DMS53 (cell line): ENCODE measurements at regions not wholly inside any gene's neighbourhood (a gene's known extent, or its start where the extent isn't known, plus 50 kb on each side); places are given as distances from the start of the nearest gene placed in this dataset.

Experiments
- DNase-seq: peaks from one replicate; lab custom pipeline; 2025; lab: John Stamatoyannopoulos, UW

DNA sequence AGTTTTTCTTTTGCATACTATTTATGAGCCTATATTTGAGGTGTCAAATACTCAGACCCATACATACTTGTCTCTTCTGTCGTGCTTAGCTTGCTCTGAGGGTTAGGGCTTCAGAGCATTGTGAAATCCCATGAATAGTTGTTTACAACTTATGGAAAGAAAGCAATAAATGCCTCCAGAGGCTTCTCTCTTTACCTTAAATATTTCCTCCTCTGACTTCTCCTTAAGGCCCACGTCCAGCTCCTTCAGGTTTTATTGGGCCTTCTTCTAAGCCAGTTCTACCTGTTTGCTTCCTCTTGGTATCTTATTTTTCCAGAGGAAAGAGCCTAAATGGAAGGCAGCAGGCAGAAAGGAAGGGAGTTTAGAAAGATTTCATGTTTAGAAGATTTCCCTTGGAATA lies 218.6 kb downstream of the SPTSSA start:
- no peak for DNase-seq

DNA sequence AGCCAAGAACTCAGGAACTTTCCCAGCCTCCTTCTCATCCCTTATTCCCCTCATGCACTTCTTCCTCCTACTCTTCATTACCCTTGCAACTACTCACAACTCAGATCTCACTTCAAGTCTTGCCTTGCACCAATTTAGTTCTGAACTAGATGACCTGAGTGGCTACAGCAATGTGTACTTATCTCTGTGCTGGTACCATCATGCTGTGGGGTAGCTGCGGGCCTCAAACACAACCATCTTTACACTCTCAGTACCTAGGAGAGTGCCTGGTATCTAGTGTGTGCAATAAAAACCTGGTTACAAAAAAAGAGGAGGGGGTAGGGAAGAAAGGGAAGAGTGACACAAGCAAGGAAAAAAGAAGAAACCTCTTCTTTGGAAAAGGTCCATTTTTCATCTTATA lies 219.0 kb downstream of the SPTSSA start:
- DNase-seq, result no peak

DNA sequence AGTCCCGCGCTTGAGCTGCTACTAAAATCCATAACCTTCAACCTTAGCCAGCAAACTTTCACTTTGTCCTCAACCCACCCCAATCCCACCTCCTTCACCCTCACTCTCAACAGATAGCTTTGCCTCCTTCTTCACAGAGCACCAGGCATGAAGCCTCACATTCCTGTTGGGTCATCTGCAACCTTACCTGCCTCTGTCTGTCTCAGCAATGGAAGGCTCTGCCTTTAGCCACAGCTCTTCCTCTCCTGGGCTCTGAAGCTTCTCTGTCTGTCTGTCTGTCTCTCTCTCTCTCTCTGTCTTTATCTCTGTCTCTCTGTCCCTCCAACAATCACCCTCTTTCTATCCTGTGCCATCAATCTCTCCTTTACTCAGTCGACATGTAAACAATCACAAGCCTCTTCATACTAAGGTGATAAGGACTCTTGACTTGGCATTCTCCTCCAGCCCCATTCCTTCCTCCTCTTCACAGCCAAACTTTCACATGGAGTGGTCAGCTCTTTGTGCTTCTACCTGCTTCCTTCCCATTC lies 220.8 kb downstream of the SPTSSA start:
- DNase-seq, result no peak

DNA sequence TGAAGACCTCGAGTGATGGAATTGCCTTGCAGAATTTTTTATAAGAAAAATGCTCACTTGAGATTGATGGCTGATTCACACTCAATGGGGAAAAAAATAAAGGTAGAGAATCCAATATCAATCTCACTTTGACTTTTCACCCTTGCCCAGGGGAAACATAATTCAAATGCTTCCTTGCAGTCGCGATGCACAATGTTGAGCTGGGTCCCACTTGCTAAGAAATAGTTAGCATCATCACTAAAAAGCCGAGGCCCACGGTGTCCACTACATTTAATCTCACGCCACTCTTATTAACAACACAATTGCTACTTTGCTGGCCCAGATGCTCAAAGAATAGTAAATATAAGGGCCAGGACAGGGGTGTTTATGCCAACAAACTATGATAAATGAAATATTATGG lies 223.4 kb downstream of the SPTSSA start:
- DNase-seq, result no peak

GRCh38 chr14:34237677-34238076 lies 224.4 kb downstream of the SPTSSA start:
- peak; percentile 22 for DNase-seq

- DNase-seq, result peak; percentile 81
These were observed 225.0 kb downstream of the SPTSSA start for GRCh38 chr14:34237081-34237480.

DNA sequence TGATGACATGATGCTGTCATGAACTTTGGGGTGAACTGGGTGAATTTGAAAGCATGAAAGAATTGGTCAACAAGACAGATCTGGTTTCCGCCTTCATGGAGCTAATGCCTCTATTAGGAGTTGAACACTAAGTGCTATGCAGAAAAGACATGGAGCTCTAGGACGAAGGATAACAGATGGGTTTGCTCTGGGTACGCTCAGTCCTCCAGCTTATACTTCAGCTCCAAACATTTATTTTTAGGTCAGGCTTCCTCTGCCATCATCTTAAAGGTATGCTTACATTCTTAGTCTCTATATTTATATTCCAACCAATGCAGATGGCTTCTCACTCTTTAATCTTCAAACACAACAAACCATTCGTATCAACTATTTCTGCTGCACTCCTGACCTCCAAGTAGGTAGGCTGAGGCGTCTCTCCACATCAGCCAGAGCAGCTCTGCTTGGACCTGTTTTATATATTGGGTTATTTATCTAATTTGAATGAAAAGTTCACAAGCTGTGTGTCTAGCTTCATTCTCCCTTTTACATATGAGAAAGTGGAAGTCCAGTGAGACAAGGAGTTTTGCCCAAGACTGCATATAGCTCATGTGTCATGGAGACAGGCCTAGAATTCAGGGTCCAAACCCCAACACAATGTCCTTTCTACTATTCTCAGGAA lies 226.3 kb downstream of the SPTSSA start:
- DNase-seq, result no peak

DNA sequence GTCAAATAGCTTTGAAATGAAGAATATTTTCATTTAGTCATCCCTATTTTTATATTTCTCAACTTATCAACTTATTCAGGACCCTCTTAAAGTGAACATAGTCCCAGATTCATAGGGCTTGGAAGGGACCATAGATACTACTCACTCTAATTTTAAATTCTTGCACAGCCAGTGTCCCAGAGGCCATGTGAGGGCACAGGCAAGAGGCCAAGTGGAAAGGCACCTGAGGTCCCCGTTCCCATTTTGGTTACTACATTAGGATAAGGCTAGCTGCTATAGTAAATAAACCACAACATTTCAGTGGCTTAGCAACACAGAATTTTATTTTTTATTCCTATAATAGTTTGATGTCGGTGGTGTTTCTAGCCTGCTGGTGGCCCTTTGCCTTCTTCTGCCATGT lies 227.8 kb downstream of the SPTSSA start:
- DNase-seq, result no peak

DNA sequence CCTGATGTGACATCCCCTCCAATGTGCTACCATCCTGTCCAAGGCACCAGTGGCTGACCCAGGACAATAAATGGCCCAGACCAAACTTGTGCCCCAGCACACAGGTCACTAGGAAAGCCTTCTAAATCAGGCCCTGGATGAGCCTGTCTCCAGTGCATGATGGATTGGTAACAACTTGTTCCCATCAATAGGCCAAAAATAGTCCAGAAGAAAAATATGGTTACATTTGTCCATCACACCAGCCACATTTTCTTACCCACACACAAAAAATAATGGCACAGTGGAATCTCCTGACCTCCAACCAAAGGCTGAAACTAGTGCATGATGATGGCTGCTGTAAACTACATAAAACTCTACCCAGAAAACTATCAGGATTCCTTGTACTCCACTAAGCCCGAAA lies 228.4 kb downstream of the SPTSSA start:
- DNase-seq, result no peak

DNA sequence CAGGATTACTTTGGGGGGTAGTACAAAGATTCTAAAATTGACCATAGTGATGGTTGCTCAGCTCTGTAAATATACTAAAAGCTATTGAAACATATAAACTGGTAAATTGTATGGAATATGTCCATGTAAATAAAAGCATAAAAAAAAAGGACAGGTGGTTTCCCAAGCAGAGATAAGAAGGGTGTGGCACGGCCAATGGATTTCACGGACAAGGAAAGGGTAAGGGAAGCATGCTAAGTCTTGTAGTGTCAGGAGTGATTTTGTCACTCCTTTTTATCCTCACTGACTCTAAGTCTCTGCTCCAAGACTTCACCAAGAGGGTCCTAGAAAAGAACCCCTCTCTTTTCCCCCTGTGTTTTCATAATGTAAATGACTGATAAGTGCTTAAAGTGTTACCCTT lies 229.2 kb downstream of the SPTSSA start:
- DNase-seq, result no peak

GRCh38 chr14:34231626-34232025 lies 230.4 kb downstream of the SPTSSA start:
- no peak for DNase-seq

DNA sequence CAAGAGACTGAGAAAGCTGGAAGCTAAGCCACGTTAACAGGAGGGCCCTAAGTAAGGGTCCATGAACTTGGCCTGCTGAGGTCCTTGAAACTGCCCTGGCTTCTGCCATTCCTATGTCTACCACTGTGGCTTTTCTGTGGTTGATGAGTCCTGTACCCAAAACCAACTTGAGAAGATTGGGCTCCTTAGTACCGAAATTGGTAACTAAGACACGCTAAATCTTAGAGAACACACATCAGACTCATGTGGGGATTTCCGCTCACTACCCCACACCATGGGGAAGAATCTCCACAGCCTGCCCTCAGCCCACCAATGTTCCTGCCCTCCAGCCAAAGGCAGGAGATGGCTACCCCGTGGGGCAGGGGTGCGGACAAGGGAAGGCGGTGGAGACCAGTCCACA lies 232.9 kb downstream of the SPTSSA start:
- DNase-seq, result no peak

- no peak for DNase-seq
These were observed 233.4 kb downstream of the SPTSSA start for GRCh38 chr14:34228650-34228976.

GRCh38 chr14:34227834-34228649 lies 234.0 kb downstream of the SPTSSA start:
- peak; percentile 76 for DNase-seq

GRCh38 chr14:34224221-34224620 lies 237.8 kb downstream of the SPTSSA start:
- DNase-seq, result peak; percentile 34

- no peak for DNase-seq
These were observed 238.5 kb downstream of the SPTSSA start for GRCh38 chr14:34223373-34224148.

GRCh38 chr14:34222867-34223266 lies 239.2 kb downstream of the SPTSSA start:
- DNase-seq, result no peak

DNA sequence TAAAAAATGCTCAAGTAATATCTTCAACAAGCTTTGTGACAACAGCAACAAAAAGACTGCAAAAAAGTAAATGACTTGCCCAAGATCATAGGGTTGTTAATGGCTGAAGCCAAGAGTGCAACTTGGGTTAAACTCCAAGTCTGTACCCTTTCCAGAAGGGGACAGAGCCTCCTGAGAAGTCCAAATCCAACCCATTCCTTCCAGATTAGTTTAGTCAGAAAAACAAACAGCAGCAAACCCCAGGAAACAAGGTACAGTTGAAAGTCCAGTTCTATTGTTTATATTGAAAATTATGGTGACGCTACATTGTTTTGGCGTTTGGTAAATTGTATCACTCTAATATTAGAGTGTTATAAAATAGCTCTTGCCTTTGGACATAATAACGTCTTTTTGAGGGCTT lies 239.9 kb downstream of the SPTSSA start:
- DNase-seq, result no peak

GRCh38 chr14:34220921-34221320 lies 241.1 kb downstream of the SPTSSA start:
- no peak for DNase-seq

GRCh38 chr14:34220378-34220706 lies 241.7 kb downstream of the SPTSSA start:
- no peak for DNase-seq

- DNase-seq, result peak; percentile 43
These were observed 242.2 kb downstream of the SPTSSA start for GRCh38 chr14:34219661-34220377.

DNA sequence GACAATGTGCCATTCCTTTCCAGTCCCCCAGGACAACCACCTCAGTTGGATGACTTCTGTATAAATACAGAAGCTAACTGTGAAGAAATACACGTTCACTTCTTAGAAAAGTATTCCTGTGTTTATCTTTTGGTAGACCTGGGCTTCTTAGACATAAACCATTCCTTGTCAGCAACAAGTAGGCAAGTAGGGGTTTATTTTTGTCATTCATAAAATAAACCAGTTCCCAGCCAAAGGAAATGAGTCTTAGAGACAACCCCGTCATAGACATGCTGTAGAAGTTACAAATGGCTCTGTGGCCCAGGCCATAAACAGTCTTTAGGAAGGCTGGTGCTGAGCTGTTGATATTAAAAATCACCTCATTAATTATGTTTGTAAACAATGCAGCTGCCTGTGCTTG lies 243.2 kb downstream of the SPTSSA start:
- DNase-seq, result no peak
